ENCODE measurements at regions not wholly inside any gene's neighbourhood (a gene's known extent, or its start where the extent isn't known, plus 50 kb on each side); places are given as distances from the start of the nearest gene placed in this dataset.

DNA sequence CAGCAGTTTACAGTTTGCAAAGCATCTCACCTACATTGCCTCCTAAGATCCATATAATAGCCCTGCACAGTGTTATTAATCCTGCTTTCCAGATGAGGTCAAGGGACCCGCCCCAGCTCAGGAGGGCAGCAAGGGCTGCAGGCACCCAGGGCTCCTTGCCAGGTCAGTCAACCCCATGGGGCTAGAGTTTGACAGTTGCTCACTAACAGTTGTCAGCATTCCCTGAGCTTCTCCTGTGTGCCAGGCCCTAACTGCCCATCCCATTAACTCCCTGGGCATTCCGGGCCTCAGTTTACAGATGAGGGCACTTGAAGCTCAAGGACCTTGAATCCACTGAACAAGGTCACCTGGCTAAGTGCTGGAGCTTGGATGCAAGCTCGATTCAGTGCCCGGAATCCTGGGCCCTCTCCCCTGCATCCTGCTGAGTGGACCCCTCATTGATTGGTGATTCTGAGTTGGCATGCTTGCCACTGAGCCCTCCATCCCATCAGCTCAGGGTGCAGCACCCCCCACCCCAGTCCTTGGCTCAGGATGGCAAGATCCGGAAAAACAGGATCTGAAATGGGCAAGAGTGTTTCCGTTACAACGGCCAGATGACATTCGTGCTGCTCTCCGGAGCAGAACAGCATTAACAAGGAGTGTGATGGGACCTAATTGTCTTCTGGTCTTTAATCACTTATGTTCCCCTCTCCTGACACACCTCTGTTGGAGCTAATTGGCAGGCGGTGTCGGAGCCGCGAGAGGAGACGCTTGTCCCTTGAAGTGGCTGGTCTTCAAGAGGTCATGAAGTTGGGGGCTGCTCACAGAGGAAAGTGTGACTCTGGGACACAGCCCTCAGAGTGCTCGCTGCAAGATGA is 87.4 kb upstream of the SHISAL1 start:
- Histone ChIP-seq H3F3A (ENCODE audit: insufficient read depth, low read length, poor library complexity, severe bottlenecking) (no peaks in the 10 kb centered on the region), H3K79me2 (replicated peaks; ENCODE audit: insufficient read depth, low read length) (no peaks in the 10 kb centered on the region), H3K27me3 (ENCODE audit: insufficient read depth, low read depth, low read length) (no peaks in the 10 kb centered on the region), H3K36me3 (ENCODE audit: insufficient read depth, low read length) (no peaks in the 10 kb centered on the region), H3K4me2 (ENCODE audit: low read length) (no peak overlapping the region), H3K9me3 (ENCODE audit: low read length) (no peaks in the 10 kb centered on the region), H3K9me2 (ENCODE audit: insufficient read depth, low read length) (no peaks in the 10 kb centered on the region), H3K27ac (ENCODE audit: low read length) (no peak overlapping the region), H3K9ac (ENCODE audit: low read length) (no peak overlapping the region), H3K4me3 (ENCODE audit: low read length) (no peak overlapping the region), H4K20me1 (ENCODE audit: insufficient read depth) (no peaks in the 10 kb centered on the region), H2AFZ (ENCODE audit: low read depth, low read length) (no peak overlapping the region)
- TF ChIP-seq POLR2AphosphoS5 (IDR thresholded peaks at IDR 0.05) (no peak), SMC3 (conservative IDR thresholded peaks at IDR 0.05; ENCODE audit: poor library complexity) (no peak)

DNA sequence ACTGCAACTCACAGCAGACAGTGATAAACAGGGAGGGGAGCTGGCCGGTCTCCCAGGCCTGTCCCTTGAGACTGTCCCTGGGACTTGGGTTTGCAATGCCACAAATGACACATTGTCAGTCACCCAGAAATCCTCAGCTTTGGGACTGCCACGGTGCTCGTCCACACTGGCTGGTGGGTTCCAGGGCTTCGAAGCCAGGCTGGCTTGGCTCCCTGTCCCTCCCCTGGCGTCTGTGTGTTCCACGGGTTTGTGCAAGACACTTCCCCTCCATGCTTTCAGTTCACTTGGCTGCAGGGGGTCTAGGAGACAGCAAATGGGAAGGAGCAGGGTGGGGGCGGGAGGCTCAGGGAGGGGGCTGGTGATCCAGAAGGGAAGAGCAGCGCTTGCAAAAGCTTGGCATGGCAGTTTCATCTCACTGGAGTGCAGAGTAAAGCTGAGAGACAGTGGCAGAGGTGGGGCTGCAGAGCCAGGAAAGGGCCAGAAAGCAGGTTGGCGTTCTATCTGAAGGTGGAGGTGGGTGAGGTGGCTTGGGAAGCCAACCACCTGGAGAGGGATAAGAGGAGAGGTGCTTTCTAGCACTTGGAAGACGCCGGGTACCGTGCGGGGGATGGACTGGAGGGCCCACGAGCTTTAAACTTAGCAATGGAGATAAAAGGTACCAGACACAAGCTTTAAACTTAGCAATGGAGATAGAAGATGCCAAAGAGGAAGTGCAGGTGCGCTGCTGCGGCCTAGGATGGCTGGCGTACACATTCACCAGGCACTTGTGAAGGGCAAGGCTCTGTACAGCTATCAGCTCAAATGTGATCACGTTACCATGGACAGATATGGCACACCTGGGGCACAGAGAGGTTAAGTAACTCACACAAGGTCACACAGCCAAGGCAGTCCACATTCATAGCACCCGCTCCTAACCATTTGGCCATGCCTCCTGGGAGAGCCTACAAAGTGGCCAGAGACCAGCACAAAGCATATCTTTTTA is 86.4 kb upstream of the SHISAL1 start:
- H2AFZ ChIP-seq (ENCODE audit: low read depth, low read length): no peak overlapping the region
- no peak overlapping the region for H3K27ac ChIP-seq (ENCODE audit: low read length)
- no peaks in the 10 kb centered on the region for H3K79me2 ChIP-seq (replicated peaks; ENCODE audit: insufficient read depth, low read length)
- no peaks in the 10 kb centered on the region for H3K9me3 ChIP-seq (ENCODE audit: low read length)
- no peaks in the 10 kb centered on the region for H3K27me3 ChIP-seq (ENCODE audit: insufficient read depth, low read depth, low read length)
- H3F3A ChIP-seq (ENCODE audit: insufficient read depth, low read length, poor library complexity, severe bottlenecking): no peaks in the 10 kb centered on the region
- TF ChIP-seq RAD21 (conservative IDR thresholded peaks at IDR 0.05): no peak
- TF ChIP-seq, protein P1, sequence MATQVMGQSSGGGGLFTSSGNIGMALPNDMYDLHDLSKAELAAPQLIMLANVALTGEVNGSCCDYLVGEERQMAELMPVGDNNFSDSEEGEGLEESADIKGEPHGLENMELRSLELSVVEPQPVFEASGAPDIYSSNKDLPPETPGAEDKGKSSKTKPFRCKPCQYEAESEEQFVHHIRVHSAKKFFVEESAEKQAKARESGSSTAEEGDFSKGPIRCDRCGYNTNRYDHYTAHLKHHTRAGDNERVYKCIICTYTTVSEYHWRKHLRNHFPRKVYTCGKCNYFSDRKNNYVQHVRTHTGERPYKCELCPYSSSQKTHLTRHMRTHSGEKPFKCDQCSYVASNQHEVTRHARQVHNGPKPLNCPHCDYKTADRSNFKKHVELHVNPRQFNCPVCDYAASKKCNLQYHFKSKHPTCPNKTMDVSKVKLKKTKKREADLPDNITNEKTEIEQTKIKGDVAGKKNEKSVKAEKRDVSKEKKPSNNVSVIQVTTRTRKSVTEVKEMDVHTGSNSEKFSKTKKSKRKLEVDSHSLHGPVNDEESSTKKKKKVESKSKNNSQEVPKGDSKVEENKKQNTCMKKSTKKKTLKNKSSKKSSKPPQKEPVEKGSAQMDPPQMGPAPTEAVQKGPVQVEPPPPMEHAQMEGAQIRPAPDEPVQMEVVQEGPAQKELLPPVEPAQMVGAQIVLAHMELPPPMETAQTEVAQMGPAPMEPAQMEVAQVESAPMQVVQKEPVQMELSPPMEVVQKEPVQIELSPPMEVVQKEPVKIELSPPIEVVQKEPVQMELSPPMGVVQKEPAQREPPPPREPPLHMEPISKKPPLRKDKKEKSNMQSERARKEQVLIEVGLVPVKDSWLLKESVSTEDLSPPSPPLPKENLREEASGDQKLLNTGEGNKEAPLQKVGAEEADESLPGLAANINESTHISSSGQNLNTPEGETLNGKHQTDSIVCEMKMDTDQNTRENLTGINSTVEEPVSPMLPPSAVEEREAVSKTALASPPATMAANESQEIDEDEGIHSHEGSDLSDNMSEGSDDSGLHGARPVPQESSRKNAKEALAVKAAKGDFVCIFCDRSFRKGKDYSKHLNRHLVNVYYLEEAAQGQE (IDR thresholded peaks at IDR 0.05; ENCODE audit: borderline replicate concordance): no peak
- TF ChIP-seq EP300 (conservative IDR thresholded peaks at IDR 0.05; ENCODE audit: poor library complexity, severe bottlenecking): no peak
- no peak for TF ChIP-seq MXI1 (conservative IDR thresholded peaks at IDR 0.05; ENCODE audit: poor library complexity, severe bottlenecking)
- no peak for TF ChIP-seq SMC3 (conservative IDR thresholded peaks at IDR 0.05; ENCODE audit: poor library complexity)
- no peak for TF ChIP-seq POLR2AphosphoS5 (IDR thresholded peaks at IDR 0.05)
- TF ChIP-seq, protein P2, sequence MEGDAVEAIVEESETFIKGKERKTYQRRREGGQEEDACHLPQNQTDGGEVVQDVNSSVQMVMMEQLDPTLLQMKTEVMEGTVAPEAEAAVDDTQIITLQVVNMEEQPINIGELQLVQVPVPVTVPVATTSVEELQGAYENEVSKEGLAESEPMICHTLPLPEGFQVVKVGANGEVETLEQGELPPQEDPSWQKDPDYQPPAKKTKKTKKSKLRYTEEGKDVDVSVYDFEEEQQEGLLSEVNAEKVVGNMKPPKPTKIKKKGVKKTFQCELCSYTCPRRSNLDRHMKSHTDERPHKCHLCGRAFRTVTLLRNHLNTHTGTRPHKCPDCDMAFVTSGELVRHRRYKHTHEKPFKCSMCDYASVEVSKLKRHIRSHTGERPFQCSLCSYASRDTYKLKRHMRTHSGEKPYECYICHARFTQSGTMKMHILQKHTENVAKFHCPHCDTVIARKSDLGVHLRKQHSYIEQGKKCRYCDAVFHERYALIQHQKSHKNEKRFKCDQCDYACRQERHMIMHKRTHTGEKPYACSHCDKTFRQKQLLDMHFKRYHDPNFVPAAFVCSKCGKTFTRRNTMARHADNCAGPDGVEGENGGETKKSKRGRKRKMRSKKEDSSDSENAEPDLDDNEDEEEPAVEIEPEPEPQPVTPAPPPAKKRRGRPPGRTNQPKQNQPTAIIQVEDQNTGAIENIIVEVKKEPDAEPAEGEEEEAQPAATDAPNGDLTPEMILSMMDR (IDR thresholded peaks at IDR 0.05; ENCODE audit: poor library complexity, severe bottlenecking): no peak
- no peak for TF ChIP-seq TAF1 (IDR thresholded peaks at IDR 0.05; ENCODE audit: low read depth)
- TF ChIP-seq EZH2 (IDR thresholded peaks at IDR 0.05; ENCODE audit: borderline replicate concordance, insufficient read depth, low read length, poor library complexity, severe bottlenecking): no peak
- H3K36me3 ChIP-seq (ENCODE audit: insufficient read depth, low read length): no peaks in the 10 kb centered on the region
- H3K4me2 ChIP-seq (ENCODE audit: low read length): no peak overlapping the region
- no peaks in the 10 kb centered on the region for H4K20me1 ChIP-seq (ENCODE audit: insufficient read depth)
- no peak overlapping the region for H3K4me3 ChIP-seq (ENCODE audit: low read length)
- no peak overlapping the region for H3K9ac ChIP-seq (ENCODE audit: low read length)
- no peaks in the 10 kb centered on the region for H3K9me2 ChIP-seq (ENCODE audit: insufficient read depth, low read length)
